LNCAP (cell line): ENCODE measurements at regions not wholly inside any gene's neighbourhood (a gene's known extent, or its start where the extent isn't known, plus 50 kb on each side); places are given as distances from the start of the nearest gene placed in this dataset.

Experiments used
- TF ChIP-seq, protein P1 (sequence below): fragments of 450-650 bp; IDR thresholded peaks from 2 replicates; pipeline ENCODE4 v1.5.1; 2017; ENCODE audit warnings: mild to moderate bottlenecking

DNA sequence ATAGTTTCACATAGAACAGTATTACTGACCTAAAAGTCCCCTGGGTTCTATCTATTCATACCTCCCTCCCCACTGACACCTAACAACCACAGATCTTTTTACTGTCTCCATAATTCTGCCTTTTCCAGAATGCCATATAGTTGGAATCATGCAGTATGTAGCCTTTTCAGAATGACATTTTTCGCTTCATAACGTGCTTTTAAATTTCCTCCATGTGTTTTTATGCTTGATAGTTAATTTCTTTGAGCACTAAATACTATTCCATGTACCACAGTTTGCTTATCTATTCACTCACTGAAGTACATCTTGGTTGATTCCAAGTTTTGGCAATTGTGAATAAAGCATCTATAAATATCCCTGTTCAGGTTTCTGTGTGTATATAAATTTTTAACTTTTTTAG lies 77.7 kb upstream of the GPR149 start:
- TF ChIP-seq, protein P1, sequence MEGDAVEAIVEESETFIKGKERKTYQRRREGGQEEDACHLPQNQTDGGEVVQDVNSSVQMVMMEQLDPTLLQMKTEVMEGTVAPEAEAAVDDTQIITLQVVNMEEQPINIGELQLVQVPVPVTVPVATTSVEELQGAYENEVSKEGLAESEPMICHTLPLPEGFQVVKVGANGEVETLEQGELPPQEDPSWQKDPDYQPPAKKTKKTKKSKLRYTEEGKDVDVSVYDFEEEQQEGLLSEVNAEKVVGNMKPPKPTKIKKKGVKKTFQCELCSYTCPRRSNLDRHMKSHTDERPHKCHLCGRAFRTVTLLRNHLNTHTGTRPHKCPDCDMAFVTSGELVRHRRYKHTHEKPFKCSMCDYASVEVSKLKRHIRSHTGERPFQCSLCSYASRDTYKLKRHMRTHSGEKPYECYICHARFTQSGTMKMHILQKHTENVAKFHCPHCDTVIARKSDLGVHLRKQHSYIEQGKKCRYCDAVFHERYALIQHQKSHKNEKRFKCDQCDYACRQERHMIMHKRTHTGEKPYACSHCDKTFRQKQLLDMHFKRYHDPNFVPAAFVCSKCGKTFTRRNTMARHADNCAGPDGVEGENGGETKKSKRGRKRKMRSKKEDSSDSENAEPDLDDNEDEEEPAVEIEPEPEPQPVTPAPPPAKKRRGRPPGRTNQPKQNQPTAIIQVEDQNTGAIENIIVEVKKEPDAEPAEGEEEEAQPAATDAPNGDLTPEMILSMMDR, result no peak

GRCh38 chr3:154496978-154497377 lies 67.0 kb upstream of the GPR149 start:
- TF ChIP-seq, protein P1, result no peak

DNA sequence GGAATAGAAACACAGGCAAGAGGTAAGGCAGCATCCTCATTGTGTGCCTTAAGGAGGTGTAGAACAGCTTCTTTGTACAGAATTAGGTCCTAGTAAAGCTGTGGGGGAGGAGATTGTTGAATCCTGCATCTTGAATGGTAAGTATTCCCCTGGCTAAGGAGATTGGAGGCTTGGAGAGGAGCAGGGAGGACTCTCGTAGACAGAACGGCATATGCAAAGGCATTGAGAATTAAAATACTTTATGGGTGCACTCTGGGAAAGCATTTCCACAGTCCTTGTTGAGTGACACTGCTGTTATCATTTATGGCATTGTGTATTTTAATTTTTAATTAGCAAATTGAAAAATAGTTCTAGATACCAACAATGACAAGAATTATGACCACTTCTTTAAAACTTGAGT lies 66.5 kb upstream of the GPR149 start:
- TF ChIP-seq, protein P1, result no peak

DNA sequence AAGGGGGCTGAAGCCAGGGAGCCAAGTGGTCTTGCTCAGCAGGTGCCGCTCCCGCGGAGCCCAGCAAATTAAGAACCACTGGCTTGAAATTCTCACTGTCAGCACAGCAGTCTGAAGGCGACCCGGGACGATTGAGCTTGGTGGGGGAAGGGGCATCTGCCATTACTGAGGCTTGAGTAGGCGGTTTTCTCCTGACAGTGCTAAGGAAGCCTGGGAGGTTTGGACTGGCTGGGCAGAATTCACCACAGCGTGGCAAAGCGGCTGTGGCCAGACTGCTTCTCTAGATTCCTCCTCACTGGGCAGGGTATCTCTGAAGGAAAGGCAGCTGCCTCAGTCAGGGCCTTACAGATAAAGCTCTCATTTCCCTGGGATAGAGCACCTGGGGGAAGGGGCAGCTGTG lies 57.0 kb upstream of the GPR149 start:
- TF ChIP-seq, protein P1, result no peak

GRCh38 chr3:154482507-154482906 lies 52.5 kb upstream of the GPR149 start:
- TF ChIP-seq, protein P1, result no peak

- TF ChIP-seq, protein P1, result no peak
These were observed 50.0 kb upstream of the GPR149 start for GRCh38 chr3:154480033-154480432.
